Endodermal cell (in vitro differentiated cells): ENCODE measurements at regions not wholly inside any gene's neighbourhood (a gene's known extent, or its start where the extent isn't known, plus 50 kb on each side); places are given as distances from the start of the nearest gene placed in this dataset.
"Not testable (repeated sequence)": the region's sequence is repeated elsewhere in the genome, so short reads cannot be mapped to it uniquely, and the experiment has no call there.

Experiments used
- DNase-seq: peaks from one replicate; pipeline ENCODE4 v3.0.0-alpha.2; 2017
- H3K27ac ChIP-seq: 2 replicates; pipeline ENCODE4 v1.5.1; 2013; ENCODE audit warnings: mild to moderate bottlenecking, low read depth, low read length, moderate library complexity
- H3K27me3 ChIP-seq: 2 replicates; pipeline ENCODE4 v1.6.1; 2013; ENCODE audit warnings: mild to moderate bottlenecking, low read length, moderate library complexity; ENCODE audit not compliant: insufficient read depth, control insufficient read depth, poor library complexity, severe bottlenecking
- H3K36me3 ChIP-seq: 2 replicates; pipeline ENCODE4 v1.7.0; 2013; ENCODE audit warnings: mild to moderate bottlenecking, low read length, moderate library complexity; ENCODE audit not compliant: control insufficient read depth, insufficient read depth
- H3K4me1 ChIP-seq: one replicate; pipeline ENCODE4 v1.7.0; 2013; ENCODE audit warnings: low read length; ENCODE audit not compliant: control insufficient read depth, insufficient read depth
- H3K4me3 ChIP-seq: 2 replicates; pipeline ENCODE4 v1.5.1; 2013; ENCODE audit warnings: mild to moderate bottlenecking, low read length, moderate library complexity
- H3K9ac ChIP-seq: 2 replicates; pipeline ENCODE4 v1.6.1; 2013; ENCODE audit warnings: mild to moderate bottlenecking, low read length, moderate library complexity; ENCODE audit not compliant: poor library complexity, severe bottlenecking; ENCODE audit errors: extremely low read depth
- H3K9me3 ChIP-seq: 2 replicates; pipeline ENCODE4 v1.6.1; 2013; ENCODE audit warnings: mild to moderate bottlenecking, low read length, moderate library complexity; ENCODE audit not compliant: control insufficient read depth
- H3K27ac Mint-ChIP-seq: 2 replicates; pipeline ENCODE4 v1.8.0; 2020; ENCODE audit warnings: mixed read lengths
- H3K27me3 Mint-ChIP-seq: 2 replicates; pipeline ENCODE4 v1.8.0; 2021; ENCODE audit warnings: mild to moderate bottlenecking, mixed read lengths; ENCODE audit not compliant: insufficient read depth
- H3K36me3 Mint-ChIP-seq: 2 replicates; pipeline ENCODE4 v1.8.0; 2020; ENCODE audit warnings: low read depth, mixed read lengths
- H3K4me1 Mint-ChIP-seq: 2 replicates; pipeline ENCODE4 v1.8.0; 2020; ENCODE audit warnings: mixed read lengths
- H3K4me3 Mint-ChIP-seq: 2 replicates; pipeline ENCODE4 v1.8.0; 2020; ENCODE audit warnings: mild to moderate bottlenecking, moderate library complexity, mixed read lengths
- H3K9me3 Mint-ChIP-seq: 2 replicates; pipeline ENCODE4 v1.8.0; 2020; ENCODE audit warnings: mild to moderate bottlenecking, mixed read lengths
- WGBS, 2 experiments: methylation state at CpG; one replicate each; pipeline versions ENCODE4 v1.1.5 to v1.1.7; 2013; ENCODE audit warnings: missing lambda C conversion rate in 2 of 2, mixed read lengths in 1 of 2; ENCODE audit not compliant: insufficient coverage in 1 of 2, insufficient read length in 1 of 2; 5-methylcytosine and 5-hydroxymethylcytosine counted together
- TF ChIP-seq, protein P1 (sequence below): fragments of 200-600 bp; sonication (generic); conservative IDR thresholded peaks from 2 replicates; pipeline ENCODE4 v1.5.0; 2021; ENCODE audit warnings: antibody characterized with exemption, mild to moderate bottlenecking

DNA sequence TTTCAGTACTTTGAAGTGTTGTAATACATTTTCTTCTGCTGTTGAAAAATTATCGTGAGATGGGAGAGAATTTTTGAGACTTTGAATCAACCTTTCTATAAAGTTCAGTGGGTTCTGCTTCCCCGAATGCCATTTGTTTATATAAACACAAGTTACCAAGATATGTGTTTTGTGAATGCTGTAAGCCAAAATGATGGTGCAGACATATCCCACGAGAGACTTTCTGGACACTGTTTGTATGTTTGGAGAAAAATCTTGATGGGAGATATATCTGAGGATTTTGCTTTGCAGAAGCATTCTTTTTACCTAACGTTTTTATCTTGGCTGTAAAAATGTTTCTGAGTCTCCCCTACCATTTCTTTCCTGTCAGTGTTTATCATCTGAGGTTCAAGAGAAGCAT is 526.6 kb upstream of the ZNF717 start:
- Mint-ChIP-seq H3K4me3 (no peak overlapping the region), H3K4me1 (no peaks in the 10 kb centered on the region), H3K9me3 (peaks cover 13% of the 10 kb centered on the region), H3K27ac (no peak overlapping the region), H3K27me3 (no peaks in the 10 kb centered on the region), H3K36me3 (no peaks in the 10 kb centered on the region)
- Histone ChIP-seq H3K4me1 (no peaks in the 10 kb centered on the region), H3K36me3 (no peaks in the 10 kb centered on the region), H3K9ac (no peak overlapping the region), H3K9me3 (peaks cover 8% of the 10 kb centered on the region), H3K27ac (no peak overlapping the region), H3K27me3 (no peaks in the 10 kb centered on the region), H3K4me3 (no peak overlapping the region)
- TF ChIP-seq, protein P1, sequence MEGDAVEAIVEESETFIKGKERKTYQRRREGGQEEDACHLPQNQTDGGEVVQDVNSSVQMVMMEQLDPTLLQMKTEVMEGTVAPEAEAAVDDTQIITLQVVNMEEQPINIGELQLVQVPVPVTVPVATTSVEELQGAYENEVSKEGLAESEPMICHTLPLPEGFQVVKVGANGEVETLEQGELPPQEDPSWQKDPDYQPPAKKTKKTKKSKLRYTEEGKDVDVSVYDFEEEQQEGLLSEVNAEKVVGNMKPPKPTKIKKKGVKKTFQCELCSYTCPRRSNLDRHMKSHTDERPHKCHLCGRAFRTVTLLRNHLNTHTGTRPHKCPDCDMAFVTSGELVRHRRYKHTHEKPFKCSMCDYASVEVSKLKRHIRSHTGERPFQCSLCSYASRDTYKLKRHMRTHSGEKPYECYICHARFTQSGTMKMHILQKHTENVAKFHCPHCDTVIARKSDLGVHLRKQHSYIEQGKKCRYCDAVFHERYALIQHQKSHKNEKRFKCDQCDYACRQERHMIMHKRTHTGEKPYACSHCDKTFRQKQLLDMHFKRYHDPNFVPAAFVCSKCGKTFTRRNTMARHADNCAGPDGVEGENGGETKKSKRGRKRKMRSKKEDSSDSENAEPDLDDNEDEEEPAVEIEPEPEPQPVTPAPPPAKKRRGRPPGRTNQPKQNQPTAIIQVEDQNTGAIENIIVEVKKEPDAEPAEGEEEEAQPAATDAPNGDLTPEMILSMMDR, result no peak
- WGBS, 2 experiments, result 87 to 100% methylated on average over 2 to 4 of the region's 4 CpGs
- DNase-seq, result no peak

DNA sequence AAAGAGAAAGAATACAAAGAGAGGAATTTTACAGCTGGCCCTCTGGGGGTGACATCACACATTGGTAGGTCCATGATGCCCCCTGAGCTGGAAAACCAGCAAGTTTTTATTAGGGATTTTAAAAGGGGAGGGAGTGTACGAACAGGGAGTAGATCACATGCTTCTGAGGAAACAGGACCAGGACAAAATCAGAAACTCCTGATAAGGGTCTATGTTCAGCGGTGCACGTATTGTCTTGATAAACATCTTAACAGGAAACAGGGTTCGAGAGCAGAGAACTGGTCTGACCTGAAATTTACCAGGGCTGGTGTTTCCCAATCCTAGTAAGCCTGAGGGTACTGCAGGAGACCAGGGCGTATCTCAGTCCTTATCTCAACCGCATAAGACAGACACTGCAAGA is 530.6 kb upstream of the ZNF717 start:
- H3K9me3 ChIP-seq, result peaks cover 10% of the 10 kb centered on the region
- H3K27ac ChIP-seq, H3K4me1 ChIP-seq, H3K9ac ChIP-seq, H3K27me3 ChIP-seq, H3K27me3 Mint-ChIP-seq, H3K27ac Mint-ChIP-seq, H3K36me3 ChIP-seq, H3K4me3 Mint-ChIP-seq, DNase-seq, H3K36me3 Mint-ChIP-seq, H3K4me3 ChIP-seq, H3K4me1 Mint-ChIP-seq: not testable (repeated sequence)
- WGBS, 2 experiments, result 94 to 96% methylated on average over 5 to 6 of the region's 6 CpGs
- H3K9me3 Mint-ChIP-seq, result peaks cover 13% of the 10 kb centered on the region

DNA sequence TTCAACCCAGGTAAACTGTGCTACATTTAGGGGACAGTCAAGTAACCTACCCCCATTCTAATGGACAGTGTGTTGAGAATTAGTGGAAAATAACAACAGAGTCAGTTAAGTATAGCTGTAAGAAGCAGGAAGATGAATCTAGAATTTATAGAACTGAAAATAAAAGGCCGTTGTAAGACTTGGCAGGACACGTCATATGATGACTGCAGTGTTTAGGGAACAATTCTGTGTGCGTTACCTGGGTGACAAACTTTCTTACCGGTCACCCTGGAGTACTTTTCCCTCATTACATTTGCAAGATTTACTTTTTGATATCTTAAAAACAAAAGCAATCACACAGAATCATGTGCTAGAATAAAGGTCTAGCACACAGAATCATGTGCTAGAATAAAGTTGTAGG is 536.3 kb upstream of the ZNF717 start:
- Histone ChIP-seq H3K9ac (no peak overlapping the region), H3K4me3 (no peak overlapping the region), H3K27me3 (no peaks in the 10 kb centered on the region), H3K9me3 (peaks cover 3% of the 10 kb centered on the region), H3K4me1 (no peaks in the 10 kb centered on the region), H3K36me3 (no peaks in the 10 kb centered on the region), H3K27ac (no peak overlapping the region)
- WGBS, 2 experiments, result 97% methylated on average over 4 of the region's 4 CpGs; no CpG with 5 or more reads in 1 of the 2 experiments
- no peak overlapping the region for H3K27ac Mint-ChIP-seq
- TF ChIP-seq, protein P1, result no peak
- H3K36me3 Mint-ChIP-seq, result no peaks in the 10 kb centered on the region
- H3K4me3 Mint-ChIP-seq, result no peak overlapping the region
- H3K9me3 Mint-ChIP-seq, result no peaks in the 10 kb centered on the region
- no peak for DNase-seq
- no peaks in the 10 kb centered on the region for H3K27me3 Mint-ChIP-seq
- no peaks in the 10 kb centered on the region for H3K4me1 Mint-ChIP-seq

DNA sequence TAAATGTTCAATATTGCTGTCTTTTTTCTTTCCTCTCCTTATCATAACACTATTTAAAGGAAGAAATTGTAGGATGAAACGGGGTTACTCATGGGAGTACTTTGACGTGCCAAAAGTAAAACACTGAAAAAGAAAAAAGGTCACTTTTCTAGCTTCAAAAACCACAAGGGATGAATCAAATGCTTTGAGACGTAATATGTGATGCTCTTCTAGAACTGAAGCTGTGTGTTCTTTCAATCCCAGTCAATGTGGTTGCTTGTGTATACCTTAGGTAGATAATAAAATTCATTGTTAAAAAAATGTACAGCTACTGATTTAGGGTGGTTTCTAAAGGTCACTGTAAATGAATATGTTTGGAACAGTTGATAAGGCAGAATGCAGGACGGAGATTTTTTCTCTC is 538.8 kb upstream of the ZNF717 start:
- no peak overlapping the region for H3K27ac Mint-ChIP-seq
- H3K36me3 Mint-ChIP-seq, result no peaks in the 10 kb centered on the region
- H3K9ac ChIP-seq, result no peak overlapping the region
- TF ChIP-seq, protein P1, result no peak
- no peaks in the 10 kb centered on the region for H3K9me3 ChIP-seq
- no peaks in the 10 kb centered on the region for H3K4me1 ChIP-seq
- H3K4me3 Mint-ChIP-seq, result no peak overlapping the region
- no peaks in the 10 kb centered on the region for H3K9me3 Mint-ChIP-seq
- no peaks in the 10 kb centered on the region for H3K27me3 Mint-ChIP-seq
- no peaks in the 10 kb centered on the region for H3K36me3 ChIP-seq
- H3K4me1 Mint-ChIP-seq, result no peaks in the 10 kb centered on the region
- DNase-seq, result no peak
- 87 to 95% methylated on average over 3 to 4 of the region's 4 CpGs for WGBS, 2 experiments
- no peaks in the 10 kb centered on the region for H3K27me3 ChIP-seq
- no peak overlapping the region for H3K27ac ChIP-seq
- H3K4me3 ChIP-seq, result no peak overlapping the region
